ENCODE measurements at regions not wholly inside any gene's neighbourhood (a gene's known extent, or its start where the extent isn't known, plus 50 kb on each side); places are given as distances from the start of the nearest gene placed in this dataset.

DNA sequence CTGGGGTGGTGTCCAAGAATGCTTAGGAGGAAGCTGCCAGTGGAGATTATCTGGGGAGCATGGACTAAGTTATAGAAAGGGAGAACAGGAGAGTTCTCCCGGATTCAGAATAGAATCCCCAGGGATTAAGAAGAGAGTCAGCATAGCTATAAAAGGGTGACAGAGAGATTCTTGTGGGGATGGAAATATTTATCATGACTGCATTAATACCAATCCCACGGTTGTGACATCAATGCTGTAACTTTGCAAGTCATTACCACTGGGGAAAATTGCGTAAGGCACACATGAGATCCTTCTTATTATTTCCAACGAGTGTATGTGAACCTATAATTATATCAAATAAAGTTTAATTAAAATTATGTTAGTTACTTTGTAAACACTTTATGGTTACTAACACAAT lies 447.9 kb upstream of the TMEM132C start:
- TF ChIP-seq, protein P1, sequence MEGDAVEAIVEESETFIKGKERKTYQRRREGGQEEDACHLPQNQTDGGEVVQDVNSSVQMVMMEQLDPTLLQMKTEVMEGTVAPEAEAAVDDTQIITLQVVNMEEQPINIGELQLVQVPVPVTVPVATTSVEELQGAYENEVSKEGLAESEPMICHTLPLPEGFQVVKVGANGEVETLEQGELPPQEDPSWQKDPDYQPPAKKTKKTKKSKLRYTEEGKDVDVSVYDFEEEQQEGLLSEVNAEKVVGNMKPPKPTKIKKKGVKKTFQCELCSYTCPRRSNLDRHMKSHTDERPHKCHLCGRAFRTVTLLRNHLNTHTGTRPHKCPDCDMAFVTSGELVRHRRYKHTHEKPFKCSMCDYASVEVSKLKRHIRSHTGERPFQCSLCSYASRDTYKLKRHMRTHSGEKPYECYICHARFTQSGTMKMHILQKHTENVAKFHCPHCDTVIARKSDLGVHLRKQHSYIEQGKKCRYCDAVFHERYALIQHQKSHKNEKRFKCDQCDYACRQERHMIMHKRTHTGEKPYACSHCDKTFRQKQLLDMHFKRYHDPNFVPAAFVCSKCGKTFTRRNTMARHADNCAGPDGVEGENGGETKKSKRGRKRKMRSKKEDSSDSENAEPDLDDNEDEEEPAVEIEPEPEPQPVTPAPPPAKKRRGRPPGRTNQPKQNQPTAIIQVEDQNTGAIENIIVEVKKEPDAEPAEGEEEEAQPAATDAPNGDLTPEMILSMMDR (IDR thresholded peaks at IDR 0.05; ENCODE audit: control extremely low read depth in 1 of 3, insufficient read depth in 1 of 3, low read depth in 1 of 3, low read length in 3 of 3), result no peak
- TF ChIP-seq RNF2 (IDR thresholded peaks at IDR 0.05; ENCODE audit: borderline replicate concordance, low read depth, low read length, missing control alignments, poor library complexity, severe bottlenecking) (no peak), TEAD4 (IDR thresholded peaks at IDR 0.05; ENCODE audit: low read depth, low read length) (no peak), RAD21 (IDR thresholded peaks at IDR 0.05 in 1 of 2, conservative IDR thresholded peaks at IDR 0.05 in 1 of 2; ENCODE audit: low read depth in 2 of 2, low read length in 2 of 2) (no peak), ZNF274 (IDR thresholded peaks at IDR 0.05; ENCODE audit: borderline replicate concordance, extremely low read depth, low read length) (no peak), SP2 (IDR thresholded peaks at IDR 0.05; ENCODE audit: low read length) (no peak), EZH2 (IDR thresholded peaks at IDR 0.05; ENCODE audit: low read depth, low read length, severe bottlenecking) (no peak), POLR2A (IDR thresholded peaks at IDR 0.05; ENCODE audit: control extremely low read depth in 1 of 2, low read depth in 2 of 2, low read length in 2 of 2) (no peak), POLR2AphosphoS5 (IDR thresholded peaks at IDR 0.05; ENCODE audit: low read depth, low read length) (no peak), SIX5 (IDR thresholded peaks at IDR 0.05; ENCODE audit: low read depth, low read length) (no peak), NRF1 (IDR thresholded peaks at IDR 0.05; ENCODE audit: low read depth, low read length) (no peak)
- TF ChIP-seq, protein P2, sequence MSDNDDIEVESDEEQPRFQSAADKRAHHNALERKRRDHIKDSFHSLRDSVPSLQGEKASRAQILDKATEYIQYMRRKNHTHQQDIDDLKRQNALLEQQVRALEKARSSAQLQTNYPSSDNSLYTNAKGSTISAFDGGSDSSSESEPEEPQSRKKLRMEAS (IDR thresholded peaks at IDR 0.05), result no peak
